Sigmoid colon (tissue), 6 donors: ENCODE measurements at regions not wholly inside any gene's neighbourhood (a gene's known extent, or its start where the extent isn't known, plus 50 kb on each side); places are given as distances from the start of the nearest gene placed in this dataset.

Source experiments
- DNase-seq: peaks from one replicate; pipeline ENCODE4 v3.0.0-alpha.2; 2019
- H3K27ac ChIP-seq, 4 donors: fragments of 200-600 bp; sonication (generic); one replicate each; pipeline ENCODE4 v1.5.1; 2016 to 2019; ENCODE audit warnings: mild to moderate bottlenecking in 1 of 4
- H3K27me3 ChIP-seq, 3 donors: fragments of 200-600 bp; sonication (generic); one replicate each; pipeline ENCODE4 v1.5.1; 2019; ENCODE audit warnings: mild to moderate bottlenecking in 1 of 3
- H3K36me3 ChIP-seq, 4 donors: fragments of 200-600 bp; sonication (generic); one replicate each; pipeline ENCODE4 v1.5.1; 2016 to 2019
- H3K4me1 ChIP-seq, 4 donors: fragments of 200-600 bp; sonication (generic); one replicate each; pipeline ENCODE4 v1.5.1; 2017 to 2019
- H3K4me3 ChIP-seq, 4 donors: fragments of 200-600 bp; sonication (generic); one replicate each; pipeline ENCODE4 v1.5.1; 2017 to 2019; ENCODE audit warnings: mild to moderate bottlenecking in 2 of 4, moderate library complexity in 1 of 4
- H3K9me3 ChIP-seq, 4 donors: fragments of 200-600 bp in 3 of 4; sonication (generic) in 3 of 4; one replicate each; pipeline versions ENCODE4 v1.5.1 to v1.6.1; 2013 to 2019
- CTCF ChIP-seq, 4 experiments: fragments of 450-650 bp in 3 of 4; fragments of 200-600 bp in 1 of 4; IDR thresholded peaks; one replicate each; pipeline ENCODE4 v1.5.1; 2016 to 2019; ENCODE audit warnings: antibody characterized with exemption in 4 of 4, mild to moderate bottlenecking in 3 of 4, moderate library complexity in 2 of 4
- EP300 ChIP-seq, 4 donors: sonication (generic); formaldehyde crosslinking; IDR thresholded peaks; one replicate each; pipeline ENCODE4 v1.6.1; 2017; ENCODE audit warnings: antibody characterized with exemption in 4 of 4
- POLR2A ChIP-seq, 2 donors: fragments of 450-650 bp; IDR thresholded peaks; one replicate each; pipeline ENCODE4 v1.6.1; 2016; ENCODE audit warnings: antibody characterized with exemption in 2 of 2, mild to moderate bottlenecking in 2 of 2, moderate library complexity in 2 of 2
- POLR2AphosphoS5 ChIP-seq, 4 donors: sonication (generic); formaldehyde crosslinking; IDR thresholded peaks; one replicate each; pipeline ENCODE4 v1.6.1; 2017; ENCODE audit warnings: antibody characterized with exemption in 4 of 4
- WGBS, 2 donors: extraction: QIAGEN DNeasy Blood & Tissue Kit; methylation state at CpG; one replicate each; pipeline ENCODE4 v1.1.7; 2013; 5-methylcytosine and 5-hydroxymethylcytosine counted together
- intact Hi-C: fragments of 100-400 bp; cut with DNase I; formaldehyde crosslinking; loops from one replicate; pipeline ENCODE4 v1.15.1; 2023
- donor health status: healthy with polysubstance abuse.
- donor health status: healthy.

GRCh38 chr1:55535724-55536544, 320.8 kb upstream of the USP24 start:
- no peak for TF ChIP-seq EP300 (IDR thresholded peaks at IDR 0.05)
- TF ChIP-seq POLR2AphosphoS5 (IDR thresholded peaks at IDR 0.05) = no peak
- no peak for TF ChIP-seq CTCF (IDR thresholded peaks at IDR 0.05)
- no peak for TF ChIP-seq POLR2A (IDR thresholded peaks at IDR 0.05)
- intact Hi-C loops = no loop called here
- Histone ChIP-seq H3K9me3 (no peaks in the 10 kb centered on the region), H3K4me1 (peaks cover 0 to 12% (median 9%) of the 10 kb centered on the region in 4 donors), H3K27ac (peak overlapping the region; percentile 2 to 66 (median 57)), H3K36me3 (no peaks in the 10 kb centered on the region), H3K27me3 (no peaks in the 10 kb centered on the region), H3K4me3 (no peak overlapping the region)
- 75 to 85% methylated on average over 4 of the region's 4 CpGs for WGBS, 2 donors
- DNase-seq = no peak

GRCh38 chr1:55534565-55535121, 319.5 kb upstream of the USP24 start:
- TF ChIP-seq CTCF (IDR thresholded peaks at IDR 0.05) (no peak), POLR2A (IDR thresholded peaks at IDR 0.05) (no peak), EP300 (IDR thresholded peaks at IDR 0.05) (no peak), POLR2AphosphoS5 (IDR thresholded peaks at IDR 0.05) (no peak)
- intact Hi-C loops = no loop called here
- no peaks in the 10 kb centered on the region for H3K36me3 ChIP-seq
- no peak for DNase-seq
- peaks cover 0 to 12% (median 6%) of the 10 kb centered on the region in 4 donors for H3K4me1 ChIP-seq
- H3K4me3 ChIP-seq = no peak overlapping the region
- no peaks in the 10 kb centered on the region for H3K9me3 ChIP-seq
- no peaks in the 10 kb centered on the region for H3K27me3 ChIP-seq
- 77 to 95% methylated on average over 3 of the region's 3 CpGs for WGBS, 2 donors
- no peak overlapping the region for H3K27ac ChIP-seq

GRCh38 chr1:55531644-55532043, 316.5 kb upstream of the USP24 start:
- Histone ChIP-seq H3K27ac (no peak overlapping the region), H3K9me3 (no peaks in the 10 kb centered on the region), H3K36me3 (no peaks in the 10 kb centered on the region), H3K4me3 (no peak overlapping the region), H3K27me3 (no peaks in the 10 kb centered on the region), H3K4me1 (peaks cover 0 to 8% (median 4%) of the 10 kb centered on the region in 4 donors)
- intact Hi-C loops = no loop called here
- TF ChIP-seq CTCF (IDR thresholded peaks at IDR 0.05) (no peak), EP300 (IDR thresholded peaks at IDR 0.05) (no peak), POLR2AphosphoS5 (IDR thresholded peaks at IDR 0.05) (no peak), POLR2A (IDR thresholded peaks at IDR 0.05) (no peak)
- no peak for DNase-seq

GRCh38 chr1:55530749-55531478, 315.8 kb upstream of the USP24 start:
- Histone ChIP-seq H3K36me3 (no peaks in the 10 kb centered on the region), H3K4me3 (no peak overlapping the region), H3K9me3 (no peaks in the 10 kb centered on the region), H3K4me1 (peaks cover 0 to under 1% (median 0%) of the 10 kb centered on the region in 4 donors), H3K27ac (no peak overlapping the region), H3K27me3 (no peaks in the 10 kb centered on the region)
- no peak for DNase-seq
- TF ChIP-seq POLR2AphosphoS5 (IDR thresholded peaks at IDR 0.05) (no peak), CTCF (IDR thresholded peaks at IDR 0.05) (no peak), EP300 (IDR thresholded peaks at IDR 0.05) (no peak), POLR2A (IDR thresholded peaks at IDR 0.05) (no peak)
- intact Hi-C loops = no loop called here
- WGBS, 2 donors = 81 to 85% methylated on average over 3 of the region's 3 CpGs
